ENCODE measurements at regions not wholly inside any gene's neighbourhood (a gene's known extent, or its start where the extent isn't known, plus 50 kb on each side); places are given as distances from the start of the nearest gene placed in this dataset.

DNA sequence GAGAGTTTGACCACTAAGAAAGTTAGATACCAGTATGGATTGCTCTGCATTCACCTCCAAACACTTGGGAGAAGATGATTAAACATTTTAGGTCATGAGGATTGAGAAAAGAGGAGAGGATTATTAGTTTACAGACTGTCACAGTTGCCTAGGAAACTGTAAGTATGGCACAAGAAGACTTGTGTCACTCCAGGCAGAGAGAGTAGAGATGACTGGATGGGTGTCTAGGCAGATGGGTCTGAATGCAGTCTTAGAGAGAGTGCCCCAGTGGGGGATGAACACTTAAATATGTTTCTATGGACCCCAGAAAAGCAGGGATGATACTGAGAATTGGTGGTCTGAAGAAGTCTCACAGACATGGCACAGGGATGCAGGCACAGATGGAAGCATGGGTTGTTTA is 477.6 kb upstream of the B3GALT2 start:
- TF ChIP-seq, protein P1, sequence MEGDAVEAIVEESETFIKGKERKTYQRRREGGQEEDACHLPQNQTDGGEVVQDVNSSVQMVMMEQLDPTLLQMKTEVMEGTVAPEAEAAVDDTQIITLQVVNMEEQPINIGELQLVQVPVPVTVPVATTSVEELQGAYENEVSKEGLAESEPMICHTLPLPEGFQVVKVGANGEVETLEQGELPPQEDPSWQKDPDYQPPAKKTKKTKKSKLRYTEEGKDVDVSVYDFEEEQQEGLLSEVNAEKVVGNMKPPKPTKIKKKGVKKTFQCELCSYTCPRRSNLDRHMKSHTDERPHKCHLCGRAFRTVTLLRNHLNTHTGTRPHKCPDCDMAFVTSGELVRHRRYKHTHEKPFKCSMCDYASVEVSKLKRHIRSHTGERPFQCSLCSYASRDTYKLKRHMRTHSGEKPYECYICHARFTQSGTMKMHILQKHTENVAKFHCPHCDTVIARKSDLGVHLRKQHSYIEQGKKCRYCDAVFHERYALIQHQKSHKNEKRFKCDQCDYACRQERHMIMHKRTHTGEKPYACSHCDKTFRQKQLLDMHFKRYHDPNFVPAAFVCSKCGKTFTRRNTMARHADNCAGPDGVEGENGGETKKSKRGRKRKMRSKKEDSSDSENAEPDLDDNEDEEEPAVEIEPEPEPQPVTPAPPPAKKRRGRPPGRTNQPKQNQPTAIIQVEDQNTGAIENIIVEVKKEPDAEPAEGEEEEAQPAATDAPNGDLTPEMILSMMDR (IDR thresholded peaks at IDR 0.05), result no peak
- Histone ChIP-seq H3K27ac (no peak overlapping the region), H3K4me1 (no peaks in the 10 kb centered on the region), H3K27me3 (no peaks in the 10 kb centered on the region), H3K9me3 (no peaks in the 10 kb centered on the region), H3K36me3 (no peaks in the 10 kb centered on the region), H3K4me3 (no peak overlapping the region)
- ATAC-seq (no peak), DNase-seq (no peak)
- intact Hi-C loops (cut with DNase I), result no loop called here

DNA sequence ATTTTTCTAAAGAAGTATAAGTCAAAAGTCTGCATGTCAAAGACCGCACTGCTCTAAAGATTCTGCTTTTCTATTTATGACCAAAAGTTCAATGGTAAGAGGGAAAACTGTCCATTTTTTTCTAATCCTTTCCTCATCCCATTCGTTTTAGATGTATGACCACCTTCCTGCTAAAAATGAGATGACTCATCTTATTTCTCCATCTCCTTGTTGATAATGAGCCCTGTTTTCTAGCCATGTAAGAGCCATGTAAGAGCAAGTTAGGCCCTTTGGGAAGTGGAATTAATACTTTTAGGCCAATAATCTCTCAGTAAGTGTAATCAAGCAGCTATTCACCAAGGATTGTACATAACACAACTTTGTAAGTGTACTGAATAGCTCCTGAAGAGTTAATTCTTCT is 475.6 kb upstream of the B3GALT2 start:
- no peaks in the 10 kb centered on the region for H3K36me3 ChIP-seq
- no peak overlapping the region for H3K4me3 ChIP-seq
- H3K9me3 ChIP-seq, result no peaks in the 10 kb centered on the region
- H3K27ac ChIP-seq, result no peak overlapping the region
- DNase-seq (no peak), ATAC-seq (no peak)
- TF ChIP-seq, protein P1 (IDR thresholded peaks at IDR 0.05), result no peak
- H3K4me1 ChIP-seq, result no peaks in the 10 kb centered on the region
- H3K27me3 ChIP-seq, result no peaks in the 10 kb centered on the region
- intact Hi-C loops (cut with DNase I), result no loop called here

DNA sequence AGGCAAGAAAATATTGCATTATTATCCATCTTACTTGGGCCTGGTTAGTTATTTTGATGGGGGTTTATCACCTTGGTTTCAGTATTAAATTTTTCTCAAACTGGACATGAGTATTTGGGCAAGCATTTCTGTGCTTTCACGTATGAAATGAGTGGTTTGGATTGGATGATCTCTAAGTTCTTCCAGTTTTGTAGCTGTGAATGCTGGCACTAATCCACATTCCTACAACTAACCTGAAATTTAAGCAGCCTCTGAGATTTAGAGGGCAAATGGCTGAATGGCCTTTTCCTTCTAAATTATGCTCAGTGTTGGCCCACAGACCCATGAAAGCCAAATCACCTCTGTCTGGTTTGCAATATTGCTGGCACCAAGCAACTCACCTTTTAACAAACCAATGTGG is 475.0 kb upstream of the B3GALT2 start:
- no peaks in the 10 kb centered on the region for H3K27me3 ChIP-seq
- intact Hi-C loops (cut with DNase I), result no loop called here
- DNase-seq (no peak), ATAC-seq (no peak)
- TF ChIP-seq, protein P1 (IDR thresholded peaks at IDR 0.05), result no peak
- H3K27ac ChIP-seq, result no peak overlapping the region
- H3K4me1 ChIP-seq, result no peaks in the 10 kb centered on the region
- H3K9me3 ChIP-seq, result no peaks in the 10 kb centered on the region
- H3K36me3 ChIP-seq, result no peaks in the 10 kb centered on the region
- H3K4me3 ChIP-seq, result no peak overlapping the region

DNA sequence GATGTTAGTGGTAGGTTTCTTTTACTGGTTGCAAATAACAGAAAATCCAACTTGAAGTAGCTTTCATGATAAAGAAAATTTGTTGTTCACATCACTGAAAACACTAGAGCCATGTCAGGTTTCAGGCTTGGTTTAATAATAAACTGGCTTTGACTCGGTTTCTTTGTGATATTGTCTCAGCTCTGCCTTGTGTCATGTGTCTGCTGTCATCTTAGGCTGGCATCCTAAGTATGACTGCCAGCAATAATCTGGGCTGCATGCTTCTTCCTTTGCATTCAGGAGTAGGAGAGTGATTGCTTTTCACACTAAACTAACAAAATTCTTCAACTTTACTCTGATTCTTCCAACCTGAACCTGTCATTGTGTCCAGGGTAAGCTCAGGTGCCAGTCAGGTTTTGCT is 474.0 kb upstream of the B3GALT2 start:
- H3K27ac ChIP-seq, result no peak overlapping the region
- intact Hi-C loops (cut with DNase I), result no loop called here
- TF ChIP-seq, protein P1 (IDR thresholded peaks at IDR 0.05), result no peak
- no peak for DNase-seq
- H3K4me1 ChIP-seq, result no peaks in the 10 kb centered on the region
- H3K4me3 ChIP-seq, result no peak overlapping the region
- no peak for ATAC-seq
- H3K27me3 ChIP-seq, result no peaks in the 10 kb centered on the region
- peaks cover 0 to under 1% of the 10 kb centered on the region in 2 donors for H3K9me3 ChIP-seq
- no peaks in the 10 kb centered on the region for H3K36me3 ChIP-seq

DNA sequence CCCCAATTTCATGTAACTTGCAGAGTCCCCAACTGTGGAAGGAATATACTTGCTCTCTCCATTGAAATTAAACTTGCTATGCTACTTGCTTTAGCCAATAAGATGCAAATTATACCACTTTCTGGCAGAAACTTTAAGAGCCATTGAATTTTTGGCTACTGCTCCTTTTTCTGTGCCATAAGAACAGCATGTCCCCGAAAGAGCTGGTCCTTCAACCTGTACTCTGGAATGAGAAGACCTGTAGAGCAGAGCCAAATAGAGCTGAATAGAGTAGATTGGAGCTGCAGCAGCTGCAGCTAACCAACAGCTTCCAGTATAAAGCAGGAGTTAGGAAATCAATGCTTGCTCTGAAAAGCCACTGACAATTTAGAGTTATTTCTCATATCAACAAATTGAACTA is 472.3 kb upstream of the B3GALT2 start:
- no peak for DNase-seq
- Histone ChIP-seq H3K9me3 (peaks cover 0 to 16% of the 10 kb centered on the region in 2 donors), H3K4me3 (no peak overlapping the region), H3K4me1 (no peaks in the 10 kb centered on the region), H3K27ac (no peak overlapping the region), H3K36me3 (no peaks in the 10 kb centered on the region), H3K27me3 (no peaks in the 10 kb centered on the region)
- peak; percentile 83 for ATAC-seq
- intact Hi-C loops (cut with DNase I), result no loop called here
- TF ChIP-seq, protein P1 (IDR thresholded peaks at IDR 0.05), result no peak

Data from left lung (tissue), 4 donors.